ENCODE measurements at regions not wholly inside any gene's neighbourhood (a gene's known extent, or its start where the extent isn't known, plus 50 kb on each side); places are given as distances from the start of the nearest gene placed in this dataset.

DNA sequence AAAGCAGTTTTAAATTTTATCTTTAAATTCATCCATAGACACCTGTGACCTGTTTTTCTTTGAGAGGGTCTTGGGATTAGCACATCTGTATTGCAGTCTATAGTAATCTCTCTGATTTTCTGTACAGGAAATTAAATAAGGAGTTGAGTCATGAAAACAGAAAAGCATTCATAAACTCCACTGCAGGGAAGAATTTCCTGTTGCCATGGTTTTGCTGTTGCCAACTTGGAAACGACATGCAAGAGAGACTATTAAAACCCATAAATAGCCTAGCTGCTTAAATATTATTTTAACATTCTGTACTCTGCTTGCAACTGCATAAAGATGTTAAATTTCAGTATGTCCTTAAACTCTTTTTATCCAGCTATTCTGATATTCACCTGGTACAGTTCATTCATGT, 281.0 kb upstream of the RGS6 start:
- H2AFZ ChIP-seq (ENCODE audit: low read depth, low read length), result no peak overlapping the region
- H3K9me2 ChIP-seq (ENCODE audit: insufficient read depth, low read length), result no peaks in the 10 kb centered on the region
- no peaks in the 10 kb centered on the region for H3K79me2 ChIP-seq (replicated peaks; ENCODE audit: insufficient read depth, low read length)
- H3K36me3 ChIP-seq (ENCODE audit: insufficient read depth, low read length), result no peaks in the 10 kb centered on the region
- H3K4me2 ChIP-seq (ENCODE audit: low read length), result no peak overlapping the region
- no peaks in the 10 kb centered on the region for H3K9me3 ChIP-seq (ENCODE audit: low read length)
- H3K9ac ChIP-seq (ENCODE audit: low read length), result no peak overlapping the region
- H3K27me3 ChIP-seq (ENCODE audit: insufficient read depth, low read depth, low read length), result no peaks in the 10 kb centered on the region
- no peak overlapping the region for H3K27ac ChIP-seq (ENCODE audit: low read length)
- peak overlapping the region; percentile 14 for H3K4me3 ChIP-seq (ENCODE audit: low read length)
- TF ChIP-seq EZH2 (IDR thresholded peaks at IDR 0.05; ENCODE audit: borderline replicate concordance, insufficient read depth, low read length, poor library complexity, severe bottlenecking), result no peak
- TF ChIP-seq SMC3 (conservative IDR thresholded peaks at IDR 0.05; ENCODE audit: poor library complexity), result no peak
- TF ChIP-seq, protein P1, sequence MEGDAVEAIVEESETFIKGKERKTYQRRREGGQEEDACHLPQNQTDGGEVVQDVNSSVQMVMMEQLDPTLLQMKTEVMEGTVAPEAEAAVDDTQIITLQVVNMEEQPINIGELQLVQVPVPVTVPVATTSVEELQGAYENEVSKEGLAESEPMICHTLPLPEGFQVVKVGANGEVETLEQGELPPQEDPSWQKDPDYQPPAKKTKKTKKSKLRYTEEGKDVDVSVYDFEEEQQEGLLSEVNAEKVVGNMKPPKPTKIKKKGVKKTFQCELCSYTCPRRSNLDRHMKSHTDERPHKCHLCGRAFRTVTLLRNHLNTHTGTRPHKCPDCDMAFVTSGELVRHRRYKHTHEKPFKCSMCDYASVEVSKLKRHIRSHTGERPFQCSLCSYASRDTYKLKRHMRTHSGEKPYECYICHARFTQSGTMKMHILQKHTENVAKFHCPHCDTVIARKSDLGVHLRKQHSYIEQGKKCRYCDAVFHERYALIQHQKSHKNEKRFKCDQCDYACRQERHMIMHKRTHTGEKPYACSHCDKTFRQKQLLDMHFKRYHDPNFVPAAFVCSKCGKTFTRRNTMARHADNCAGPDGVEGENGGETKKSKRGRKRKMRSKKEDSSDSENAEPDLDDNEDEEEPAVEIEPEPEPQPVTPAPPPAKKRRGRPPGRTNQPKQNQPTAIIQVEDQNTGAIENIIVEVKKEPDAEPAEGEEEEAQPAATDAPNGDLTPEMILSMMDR (IDR thresholded peaks at IDR 0.05; ENCODE audit: poor library complexity, severe bottlenecking), result no peak
- no peak for TF ChIP-seq EP300 (conservative IDR thresholded peaks at IDR 0.05; ENCODE audit: poor library complexity, severe bottlenecking)
- no peak for TF ChIP-seq POLR2AphosphoS5 (IDR thresholded peaks at IDR 0.05)
- TF ChIP-seq MXI1 (conservative IDR thresholded peaks at IDR 0.05; ENCODE audit: poor library complexity, severe bottlenecking), result no peak
- TF ChIP-seq, protein P2, sequence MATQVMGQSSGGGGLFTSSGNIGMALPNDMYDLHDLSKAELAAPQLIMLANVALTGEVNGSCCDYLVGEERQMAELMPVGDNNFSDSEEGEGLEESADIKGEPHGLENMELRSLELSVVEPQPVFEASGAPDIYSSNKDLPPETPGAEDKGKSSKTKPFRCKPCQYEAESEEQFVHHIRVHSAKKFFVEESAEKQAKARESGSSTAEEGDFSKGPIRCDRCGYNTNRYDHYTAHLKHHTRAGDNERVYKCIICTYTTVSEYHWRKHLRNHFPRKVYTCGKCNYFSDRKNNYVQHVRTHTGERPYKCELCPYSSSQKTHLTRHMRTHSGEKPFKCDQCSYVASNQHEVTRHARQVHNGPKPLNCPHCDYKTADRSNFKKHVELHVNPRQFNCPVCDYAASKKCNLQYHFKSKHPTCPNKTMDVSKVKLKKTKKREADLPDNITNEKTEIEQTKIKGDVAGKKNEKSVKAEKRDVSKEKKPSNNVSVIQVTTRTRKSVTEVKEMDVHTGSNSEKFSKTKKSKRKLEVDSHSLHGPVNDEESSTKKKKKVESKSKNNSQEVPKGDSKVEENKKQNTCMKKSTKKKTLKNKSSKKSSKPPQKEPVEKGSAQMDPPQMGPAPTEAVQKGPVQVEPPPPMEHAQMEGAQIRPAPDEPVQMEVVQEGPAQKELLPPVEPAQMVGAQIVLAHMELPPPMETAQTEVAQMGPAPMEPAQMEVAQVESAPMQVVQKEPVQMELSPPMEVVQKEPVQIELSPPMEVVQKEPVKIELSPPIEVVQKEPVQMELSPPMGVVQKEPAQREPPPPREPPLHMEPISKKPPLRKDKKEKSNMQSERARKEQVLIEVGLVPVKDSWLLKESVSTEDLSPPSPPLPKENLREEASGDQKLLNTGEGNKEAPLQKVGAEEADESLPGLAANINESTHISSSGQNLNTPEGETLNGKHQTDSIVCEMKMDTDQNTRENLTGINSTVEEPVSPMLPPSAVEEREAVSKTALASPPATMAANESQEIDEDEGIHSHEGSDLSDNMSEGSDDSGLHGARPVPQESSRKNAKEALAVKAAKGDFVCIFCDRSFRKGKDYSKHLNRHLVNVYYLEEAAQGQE (IDR thresholded peaks at IDR 0.05; ENCODE audit: borderline replicate concordance), result no peak
- TF ChIP-seq TAF1 (IDR thresholded peaks at IDR 0.05; ENCODE audit: low read depth), result no peak
- no peak for TF ChIP-seq RAD21 (conservative IDR thresholded peaks at IDR 0.05)
- no peaks in the 10 kb centered on the region for H4K20me1 ChIP-seq (ENCODE audit: insufficient read depth)
- H3F3A ChIP-seq (ENCODE audit: insufficient read depth, low read length, poor library complexity, severe bottlenecking), result no peaks in the 10 kb centered on the region

DNA sequence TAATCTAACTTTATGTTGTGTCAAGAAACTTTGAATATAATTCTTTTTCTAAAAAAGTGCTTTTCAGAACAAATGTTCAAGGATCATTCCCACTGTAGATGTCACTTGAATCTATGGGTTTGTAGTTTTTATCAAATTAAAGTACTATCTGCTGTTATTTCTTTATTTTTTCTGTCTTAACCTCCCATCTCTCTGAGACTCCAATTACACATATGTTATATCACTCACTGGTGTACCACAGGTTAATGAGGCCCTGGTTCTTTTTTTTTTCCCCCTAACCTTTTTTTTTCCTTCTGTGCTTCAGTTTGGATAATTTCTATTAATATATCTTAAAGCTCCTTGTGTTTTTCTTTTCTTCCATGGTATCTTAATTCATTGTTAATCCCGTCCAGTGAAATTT, 279.9 kb upstream of the RGS6 start:
- H3F3A ChIP-seq (ENCODE audit: insufficient read depth, low read length, poor library complexity, severe bottlenecking), result no peaks in the 10 kb centered on the region
- no peak overlapping the region for H3K4me2 ChIP-seq (ENCODE audit: low read length)
- H3K9me3 ChIP-seq (ENCODE audit: low read length), result no peaks in the 10 kb centered on the region
- H3K36me3 ChIP-seq (ENCODE audit: insufficient read depth, low read length), result no peaks in the 10 kb centered on the region
- no peaks in the 10 kb centered on the region for H3K79me2 ChIP-seq (replicated peaks; ENCODE audit: insufficient read depth, low read length)
- H3K9me2 ChIP-seq (ENCODE audit: insufficient read depth, low read length), result no peaks in the 10 kb centered on the region
- no peak overlapping the region for H3K4me3 ChIP-seq (ENCODE audit: low read length)
- TF ChIP-seq, protein P2 (IDR thresholded peaks at IDR 0.05; ENCODE audit: borderline replicate concordance), result no peak
- no peak for TF ChIP-seq MXI1 (conservative IDR thresholded peaks at IDR 0.05; ENCODE audit: poor library complexity, severe bottlenecking)
- TF ChIP-seq TAF1 (IDR thresholded peaks at IDR 0.05; ENCODE audit: low read depth), result no peak
- no peak for TF ChIP-seq EZH2 (IDR thresholded peaks at IDR 0.05; ENCODE audit: borderline replicate concordance, insufficient read depth, low read length, poor library complexity, severe bottlenecking)
- TF ChIP-seq, protein P1 (IDR thresholded peaks at IDR 0.05; ENCODE audit: poor library complexity, severe bottlenecking), result no peak
- no peak for TF ChIP-seq EP300 (conservative IDR thresholded peaks at IDR 0.05; ENCODE audit: poor library complexity, severe bottlenecking)
- no peak for TF ChIP-seq POLR2AphosphoS5 (IDR thresholded peaks at IDR 0.05)
- no peak for TF ChIP-seq SMC3 (conservative IDR thresholded peaks at IDR 0.05; ENCODE audit: poor library complexity)
- no peak for TF ChIP-seq RAD21 (conservative IDR thresholded peaks at IDR 0.05)
- H3K9ac ChIP-seq (ENCODE audit: low read length), result no peak overlapping the region
- H2AFZ ChIP-seq (ENCODE audit: low read depth, low read length), result no peak overlapping the region
- no peak overlapping the region for H3K27ac ChIP-seq (ENCODE audit: low read length)
- H3K27me3 ChIP-seq (ENCODE audit: insufficient read depth, low read depth, low read length), result no peaks in the 10 kb centered on the region
- no peaks in the 10 kb centered on the region for H4K20me1 ChIP-seq (ENCODE audit: insufficient read depth)
